Activated CD8-positive, alpha-beta T cell treated with anti-CD3 and anti-CD28 coated beads, Interleukin-2, amount 10 ng/mL, durations not matched to agents 7 days and 5 days (primary cell): ENCODE measurements at regions not wholly inside any gene's neighbourhood (a gene's known extent, or its start where the extent isn't known, plus 50 kb on each side); places are given as distances from the start of the nearest gene placed in this dataset.

Source experiments
- ATAC-seq: fragments of 150-1000 bp; cut with Tn5 transposase; one replicate; pipeline ENCODE4 v1.10.0; 2021; ENCODE audit warnings: moderate library complexity
- CTCF ChIA-PET: fragments of 350-600 bp; sonication (Branson Sonifier 250); formaldehyde crosslinking; loops from one replicate; lab custom pipeline; 2021; ENCODE audit warnings: antibody characterized with exemption; lab: Charles Lee
- POLR2A ChIA-PET: fragments of 350-600 bp; sonication (Branson Sonifier 250); formaldehyde crosslinking; loops from one replicate; lab custom pipeline; 2021; ENCODE audit warnings: antibody characterized with exemption; lab: Charles Lee
- DNase-seq: peaks from one replicate; pipeline ENCODE4 v3.0.0-alpha.2; 2020
- H3K27ac Mint-ChIP-seq: one replicate; pipeline ENCODE4 v1.8.0; 2021; ENCODE audit warnings: mild to moderate bottlenecking, mixed read lengths
- H3K27me3 Mint-ChIP-seq: one replicate; pipeline ENCODE4 v1.8.0; 2021; ENCODE audit warnings: low read depth, mixed read lengths
- H3K36me3 Mint-ChIP-seq: one replicate; pipeline ENCODE4 v1.8.0; 2021; ENCODE audit warnings: low read depth, mixed read lengths
- H3K4me1 Mint-ChIP-seq: one replicate; pipeline ENCODE4 v1.8.0; 2021; ENCODE audit warnings: low read depth, mixed read lengths
- H3K4me3 Mint-ChIP-seq: one replicate; pipeline ENCODE4 v1.8.0; 2021; ENCODE audit warnings: mild to moderate bottlenecking, mixed read lengths
- H3K9me3 Mint-ChIP-seq: one replicate; pipeline ENCODE4 v1.8.0; 2022; ENCODE audit warnings: mixed read lengths; ENCODE audit not compliant: insufficient read depth

DNA sequence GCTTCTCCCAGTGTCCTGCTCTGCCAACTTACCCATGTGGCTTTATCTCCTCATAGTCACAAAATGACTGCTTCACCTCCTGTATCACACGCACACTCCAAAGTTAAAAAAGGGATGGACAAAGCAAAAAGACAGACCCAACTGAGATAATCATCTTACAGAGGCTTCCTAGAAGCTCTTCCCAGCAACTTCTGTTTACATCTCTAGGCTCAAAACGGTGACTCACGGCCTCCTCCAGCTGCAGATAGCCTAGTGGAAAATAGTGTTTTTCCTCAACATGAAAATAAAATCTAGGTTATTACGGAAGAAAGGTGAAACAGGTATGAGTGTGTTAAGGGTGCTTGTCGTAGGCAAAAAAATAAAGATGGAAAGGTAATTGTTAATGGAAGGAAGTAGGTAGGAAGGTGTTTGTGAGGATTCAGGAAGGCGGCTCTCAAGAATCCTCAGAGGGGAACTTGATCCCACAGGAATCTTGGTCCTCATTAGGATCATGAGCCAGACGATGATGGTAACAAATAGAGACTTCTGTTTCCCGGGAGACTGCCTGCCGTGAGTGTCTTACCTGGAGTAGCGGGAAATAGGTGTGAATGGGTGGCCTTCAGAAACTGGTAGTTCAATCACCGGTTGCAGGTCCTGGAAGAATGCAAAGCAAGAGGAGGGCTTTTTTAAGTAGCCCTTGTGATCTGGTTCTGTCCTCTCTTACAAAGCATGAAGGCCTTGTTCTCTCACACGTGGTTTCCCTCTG, 487.5 kb upstream of the TMEM132C start:
- no peaks in the 10 kb centered on the region for H3K27me3 Mint-ChIP-seq
- H3K36me3 Mint-ChIP-seq: no peaks in the 10 kb centered on the region
- H3K4me1 Mint-ChIP-seq: no peaks in the 10 kb centered on the region
- no peak overlapping the region for H3K27ac Mint-ChIP-seq
- no peaks in the 10 kb centered on the region for H3K9me3 Mint-ChIP-seq
- POLR2A ChIA-PET: no interaction called here
- DNase-seq: no peak
- ATAC-seq: no peak
- no peak overlapping the region for H3K4me3 Mint-ChIP-seq
- CTCF ChIA-PET: no interaction called here

DNA sequence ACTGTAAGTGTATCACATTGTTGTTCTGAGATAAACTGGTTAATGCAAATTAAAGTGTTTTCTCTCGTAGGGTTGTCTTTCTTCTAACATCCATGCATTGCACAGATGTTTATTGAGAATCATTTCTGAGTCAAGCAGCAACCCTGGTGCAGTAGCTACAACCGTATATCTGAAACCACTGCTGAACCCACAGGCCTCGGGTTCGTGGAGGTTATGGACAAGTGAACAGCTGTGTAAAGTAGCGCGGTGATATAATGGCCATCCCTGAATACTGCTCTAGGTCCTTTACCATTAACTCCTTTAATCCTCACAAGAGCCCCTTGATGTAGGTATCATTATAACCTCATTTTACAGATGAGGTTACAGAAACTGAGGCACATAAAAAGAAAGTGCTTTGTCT, 486.1 kb upstream of the TMEM132C start:
- H3K4me1 Mint-ChIP-seq: no peaks in the 10 kb centered on the region
- H3K36me3 Mint-ChIP-seq: no peaks in the 10 kb centered on the region
- no peak overlapping the region for H3K27ac Mint-ChIP-seq
- DNase-seq: no peak
- ChIA-PET POLR2A (no interaction called here), CTCF (no interaction called here)
- ATAC-seq: no peak
- no peaks in the 10 kb centered on the region for H3K9me3 Mint-ChIP-seq
- no peaks in the 10 kb centered on the region for H3K27me3 Mint-ChIP-seq
- H3K4me3 Mint-ChIP-seq: no peak overlapping the region

DNA sequence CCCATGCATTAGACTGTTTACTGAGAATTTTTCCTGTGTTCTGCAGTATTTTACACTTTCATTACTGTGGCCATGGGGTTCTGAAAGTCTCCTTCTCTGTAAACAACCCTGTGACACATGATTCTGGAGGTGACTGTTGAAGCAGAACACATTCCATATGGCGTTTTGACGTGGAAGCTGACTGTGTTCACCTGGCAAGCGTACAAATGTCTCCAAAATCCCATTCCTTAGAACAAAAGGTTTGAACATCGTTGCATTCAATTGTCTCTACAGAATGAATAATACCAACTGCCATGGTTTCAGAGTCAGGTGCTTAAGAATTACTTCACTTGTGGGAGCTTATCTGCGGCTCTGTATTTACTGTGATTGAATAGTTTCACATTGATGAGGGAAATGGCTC, 485.6 kb upstream of the TMEM132C start:
- POLR2A ChIA-PET: no interaction called here

DNA sequence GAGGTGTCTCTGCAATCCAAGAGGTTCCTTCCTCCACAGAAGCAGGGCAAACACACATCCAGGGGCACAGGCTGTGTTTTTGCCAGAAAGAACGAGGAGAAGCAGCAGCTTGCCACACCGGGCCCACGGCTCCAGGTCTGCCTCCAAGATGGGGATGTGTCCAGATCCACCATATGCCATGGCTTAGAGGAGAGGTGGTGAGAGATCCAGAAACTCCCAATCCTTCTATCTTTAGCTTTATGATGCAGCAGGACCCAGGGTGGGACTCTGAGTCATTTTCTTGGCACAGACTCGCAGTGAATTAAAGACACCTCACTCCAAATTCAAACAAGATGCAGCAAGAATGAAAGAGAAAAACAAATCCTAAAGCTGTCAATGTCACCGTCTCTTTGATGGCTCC, 481.4 kb upstream of the TMEM132C start:
- DNase-seq (no peak), ATAC-seq (no peak)
- no peaks in the 10 kb centered on the region for H3K9me3 Mint-ChIP-seq
- POLR2A ChIA-PET: no interaction called here
- H3K36me3 Mint-ChIP-seq: no peaks in the 10 kb centered on the region
- no peak overlapping the region for H3K27ac Mint-ChIP-seq
- no peak overlapping the region for H3K4me3 Mint-ChIP-seq
- H3K4me1 Mint-ChIP-seq: no peaks in the 10 kb centered on the region
- CTCF ChIA-PET: no interaction called here
- no peaks in the 10 kb centered on the region for H3K27me3 Mint-ChIP-seq

More for the DNA sequence above, 485.6 kb upstream of the TMEM132C start:
- Mint-ChIP-seq H3K36me3 (no peaks in the 10 kb centered on the region), H3K9me3 (no peaks in the 10 kb centered on the region), H3K4me1 (no peaks in the 10 kb centered on the region), H3K27me3 (no peaks in the 10 kb centered on the region), H3K4me3 (no peak overlapping the region), H3K27ac (no peak overlapping the region)
- ATAC-seq: no peak
- CTCF ChIA-PET: no interaction called here
- no peak for DNase-seq

DNA sequence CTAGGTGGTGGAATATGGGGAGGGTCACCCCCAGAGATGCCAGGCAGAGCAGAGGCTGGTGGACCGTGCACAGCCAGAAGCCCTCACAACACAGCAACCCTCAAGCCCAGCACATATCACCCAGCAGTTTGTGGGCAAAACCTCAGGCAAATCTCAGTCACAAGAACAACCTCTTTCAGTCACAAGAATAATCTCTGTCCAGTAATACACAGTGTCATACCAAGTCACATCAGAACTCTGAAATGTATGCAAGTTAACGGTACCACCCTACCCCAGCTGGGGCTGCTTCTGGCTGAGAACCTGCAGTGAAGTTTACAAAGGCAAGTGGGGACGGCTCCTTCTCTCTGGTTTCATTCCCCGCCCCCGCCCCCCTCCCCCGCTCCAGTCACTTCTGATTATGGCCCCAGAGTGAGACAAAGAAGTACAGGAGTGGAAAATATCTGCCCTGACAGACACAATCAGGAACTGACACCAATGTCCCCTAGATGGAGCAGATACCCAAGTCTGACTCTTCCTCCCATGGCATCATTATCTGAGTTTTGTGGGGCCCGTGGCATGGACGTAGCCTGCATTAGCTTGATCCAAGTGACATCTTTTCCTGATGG, 480.9 kb upstream of the TMEM132C start:
- no peak overlapping the region for H3K4me3 Mint-ChIP-seq
- CTCF ChIA-PET: no interaction called here
- ATAC-seq (no peak), DNase-seq (no peak)
- H3K4me1 Mint-ChIP-seq: no peaks in the 10 kb centered on the region
- H3K27me3 Mint-ChIP-seq: no peaks in the 10 kb centered on the region
- H3K9me3 Mint-ChIP-seq: peaks cover 3% of the 10 kb centered on the region
- H3K36me3 Mint-ChIP-seq: no peaks in the 10 kb centered on the region
- no peak overlapping the region for H3K27ac Mint-ChIP-seq
- POLR2A ChIA-PET: no interaction called here

DNA sequence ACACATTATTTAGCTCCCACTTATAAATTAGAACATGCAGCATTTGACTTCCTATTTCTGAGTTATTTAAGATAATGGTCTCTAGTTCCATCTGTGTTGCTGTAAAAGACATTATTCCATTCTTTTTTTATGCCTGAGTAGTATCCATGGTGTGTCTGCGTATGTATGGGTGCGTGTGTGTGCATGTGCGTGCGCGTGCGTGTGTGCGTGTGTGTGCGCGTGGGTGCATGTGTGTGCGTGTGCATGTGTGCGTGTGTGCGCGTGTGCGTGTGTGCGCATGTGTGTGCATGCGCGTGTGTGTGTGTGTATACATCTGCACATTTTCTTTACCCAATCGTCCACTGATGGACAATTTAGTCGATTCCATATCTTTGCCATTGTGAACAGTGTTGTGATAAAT, 479.4 kb upstream of the TMEM132C start:
- Mint-ChIP-seq H3K36me3 (no peaks in the 10 kb centered on the region), H3K4me1 (no peaks in the 10 kb centered on the region), H3K27me3 (no peaks in the 10 kb centered on the region), H3K4me3 (no peak overlapping the region), H3K9me3 (peaks cover 3% of the 10 kb centered on the region), H3K27ac (no peak overlapping the region)
- ATAC-seq (no peak), DNase-seq (no peak)
- CTCF ChIA-PET: no interaction called here
- POLR2A ChIA-PET: interaction anchor here (0.6 kb wide), 1 partner anchor 313 kb away, joined by 3 read pairs; no protein-coding TSS in a partner anchor

DNA sequence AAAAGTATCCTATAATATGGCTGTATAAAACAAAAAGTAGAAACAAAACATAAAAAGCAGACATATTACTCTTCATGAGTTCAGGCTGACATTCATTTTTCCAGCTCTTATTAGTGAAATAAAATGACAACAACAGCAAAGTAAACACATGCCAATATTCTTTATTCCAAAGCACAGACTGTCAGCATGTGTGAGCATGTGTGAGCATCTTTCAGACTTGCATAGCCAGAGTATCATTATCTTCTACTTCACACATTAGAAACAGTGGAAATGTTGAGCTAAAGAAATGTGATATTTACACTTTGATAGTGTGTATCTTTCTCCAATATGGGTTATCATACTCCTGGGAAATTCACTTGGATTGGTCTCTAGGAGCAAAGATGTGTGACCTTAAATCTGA, 476.6 kb upstream of the TMEM132C start:
- Mint-ChIP-seq H3K9me3 (peaks cover 3% of the 10 kb centered on the region), H3K27ac (no peak overlapping the region), H3K36me3 (no peaks in the 10 kb centered on the region), H3K27me3 (no peaks in the 10 kb centered on the region), H3K4me3 (no peak overlapping the region), H3K4me1 (no peaks in the 10 kb centered on the region)
- ChIA-PET POLR2A (no interaction called here), CTCF (no interaction called here)
- DNase-seq (no peak), ATAC-seq (no peak)

DNA sequence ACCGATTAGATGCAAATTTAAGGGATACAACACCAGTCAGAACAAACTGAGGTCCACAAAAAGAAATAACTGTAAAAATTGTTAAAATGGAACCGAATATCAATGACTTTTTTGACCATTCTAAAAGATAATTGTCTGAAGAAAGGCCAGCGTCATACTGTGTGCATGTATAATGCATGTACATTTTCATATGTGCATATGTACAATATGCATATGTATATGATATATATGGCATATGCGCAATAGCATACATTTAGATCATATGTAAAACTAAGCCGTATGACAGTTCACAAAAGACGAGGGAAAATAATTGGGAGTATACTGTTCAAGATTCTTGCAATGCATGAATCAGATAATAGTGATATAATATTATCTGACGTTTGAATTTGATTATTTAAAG, 475.8 kb upstream of the TMEM132C start:
- no peaks in the 10 kb centered on the region for H3K36me3 Mint-ChIP-seq
- no peaks in the 10 kb centered on the region for H3K4me1 Mint-ChIP-seq
- CTCF ChIA-PET: no interaction called here
- no peak for ATAC-seq
- H3K27me3 Mint-ChIP-seq: no peaks in the 10 kb centered on the region
- H3K4me3 Mint-ChIP-seq: no peak overlapping the region
- DNase-seq: no peak
- H3K9me3 Mint-ChIP-seq: peaks cover 3% of the 10 kb centered on the region
- no peak overlapping the region for H3K27ac Mint-ChIP-seq
- POLR2A ChIA-PET: no interaction called here

DNA sequence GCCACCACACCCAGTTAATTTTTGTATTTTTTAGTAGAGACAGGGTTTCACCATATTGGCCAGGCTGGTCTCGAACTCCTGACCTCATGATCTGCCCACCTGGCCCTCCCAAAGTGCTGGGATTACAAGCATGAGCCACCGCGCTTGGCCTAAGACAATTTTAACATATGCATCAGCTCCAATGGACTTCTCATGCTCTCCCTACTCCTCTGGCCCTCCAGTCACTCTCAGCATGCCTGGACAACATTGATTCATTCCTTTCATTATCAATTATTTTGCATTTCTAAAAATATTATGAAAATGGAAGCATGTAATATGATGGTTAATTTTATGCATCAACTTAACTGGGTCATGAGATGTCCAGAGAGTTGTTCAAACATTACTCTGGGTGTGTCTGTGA, 469.1 kb upstream of the TMEM132C start:
- peaks cover 5% of the 10 kb centered on the region for H3K9me3 Mint-ChIP-seq
- DNase-seq (no peak), ATAC-seq (no peak)
- no peaks in the 10 kb centered on the region for H3K4me1 Mint-ChIP-seq
- H3K27me3 Mint-ChIP-seq: no peaks in the 10 kb centered on the region
- CTCF ChIA-PET: no interaction called here
- H3K36me3 Mint-ChIP-seq: no peaks in the 10 kb centered on the region
- POLR2A ChIA-PET: no interaction called here
- no peak overlapping the region for H3K4me3 Mint-ChIP-seq
- H3K27ac Mint-ChIP-seq: no peak overlapping the region

DNA sequence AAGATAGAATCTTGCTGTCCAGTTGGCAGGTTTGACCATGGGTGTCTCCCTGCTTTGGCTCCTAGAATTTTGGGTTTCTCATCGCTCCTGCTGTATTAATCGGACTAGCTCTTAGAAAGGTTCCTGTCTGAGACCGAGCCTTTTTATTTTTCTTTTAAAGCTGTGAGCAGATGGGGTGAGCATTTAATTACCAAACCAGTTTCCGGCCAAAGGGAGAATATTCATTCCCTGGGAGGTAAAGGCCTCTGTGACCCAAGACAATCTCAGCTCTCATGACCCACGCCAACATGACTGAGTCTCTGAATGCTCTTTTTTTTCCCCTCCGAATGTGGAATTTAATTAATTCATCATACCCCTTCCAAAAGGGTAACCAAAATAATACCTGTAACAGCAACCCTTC, 464.7 kb upstream of the TMEM132C start:
- no peak overlapping the region for H3K4me3 Mint-ChIP-seq
- no peaks in the 10 kb centered on the region for H3K36me3 Mint-ChIP-seq
- DNase-seq (no peak), ATAC-seq (no peak)
- no peaks in the 10 kb centered on the region for H3K27me3 Mint-ChIP-seq
- no peaks in the 10 kb centered on the region for H3K4me1 Mint-ChIP-seq
- ChIA-PET CTCF (no interaction called here), POLR2A (no interaction called here)
- H3K9me3 Mint-ChIP-seq: peaks cover 5% of the 10 kb centered on the region
- no peak overlapping the region for H3K27ac Mint-ChIP-seq

DNA sequence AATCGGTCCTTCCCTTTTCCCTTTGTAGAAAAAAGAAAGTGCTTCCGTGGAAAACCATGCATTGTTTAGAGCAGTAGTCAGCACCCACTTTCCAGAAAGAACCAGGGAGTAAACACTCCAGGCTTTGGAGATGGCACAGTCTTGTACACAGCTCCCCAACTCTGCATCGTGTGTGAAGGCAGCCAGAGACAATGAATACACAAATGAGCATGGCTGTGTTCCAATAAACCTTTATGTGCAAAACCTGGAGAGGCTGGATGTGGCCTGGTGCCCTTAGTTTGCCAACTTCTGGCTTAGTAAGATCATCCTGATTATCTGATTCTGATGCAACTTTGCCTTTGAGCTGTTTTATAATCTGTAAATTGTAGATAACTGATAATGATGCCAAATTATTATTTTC, 463.4 kb upstream of the TMEM132C start:
- ATAC-seq (no peak), DNase-seq (no peak)
- CTCF ChIA-PET: no interaction called here
- Mint-ChIP-seq H3K9me3 (peaks cover 2% of the 10 kb centered on the region), H3K36me3 (no peaks in the 10 kb centered on the region), H3K27me3 (no peaks in the 10 kb centered on the region), H3K27ac (no peak overlapping the region), H3K4me1 (no peaks in the 10 kb centered on the region), H3K4me3 (no peak overlapping the region)
- POLR2A ChIA-PET: no interaction called here

DNA sequence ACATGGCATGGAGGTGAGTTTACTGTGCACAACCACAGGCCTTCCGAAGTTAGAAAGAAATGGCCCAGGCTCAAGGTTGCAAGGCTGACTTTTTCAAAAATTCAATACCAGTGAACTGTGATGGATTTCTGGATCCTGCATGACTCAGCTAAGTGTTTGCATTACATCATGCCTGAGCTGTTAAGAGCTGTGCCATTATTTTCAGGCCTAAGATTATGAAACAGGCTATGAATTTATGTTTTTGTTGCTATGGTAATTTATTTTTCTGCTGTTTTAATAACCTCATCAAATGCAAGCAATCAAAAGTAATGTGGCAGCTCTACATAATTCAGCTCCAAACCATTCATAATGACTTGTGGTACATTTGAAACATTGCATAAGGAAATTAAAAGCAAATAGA, 457.7 kb upstream of the TMEM132C start:
- POLR2A ChIA-PET: no interaction called here
- H3K4me3 Mint-ChIP-seq: no peak overlapping the region
- ATAC-seq (no peak), DNase-seq (no peak)
- H3K4me1 Mint-ChIP-seq: no peaks in the 10 kb centered on the region
- CTCF ChIA-PET: no interaction called here
- no peaks in the 10 kb centered on the region for H3K36me3 Mint-ChIP-seq
- peaks cover 11% of the 10 kb centered on the region for H3K9me3 Mint-ChIP-seq
- no peaks in the 10 kb centered on the region for H3K27me3 Mint-ChIP-seq
- no peak overlapping the region for H3K27ac Mint-ChIP-seq

DNA sequence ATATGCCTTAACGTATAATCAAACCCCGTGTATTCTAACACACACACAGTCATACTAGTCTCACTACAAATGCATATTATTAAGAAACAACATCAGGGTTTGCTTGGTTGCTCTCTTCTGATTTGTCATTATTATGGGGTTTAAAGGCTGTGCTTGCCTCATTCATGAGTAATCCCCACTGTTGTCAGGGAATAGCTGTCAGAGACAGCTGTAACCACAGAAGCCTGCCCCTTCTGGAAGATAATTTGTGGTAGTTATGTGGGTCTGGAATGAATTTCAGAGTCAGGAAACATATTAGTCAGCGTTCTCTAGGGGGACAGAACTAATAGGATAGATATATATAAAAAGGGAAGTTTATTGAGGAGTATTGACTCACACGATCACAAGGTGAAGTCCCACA, 456.9 kb upstream of the TMEM132C start:
- no peak for ATAC-seq
- Mint-ChIP-seq H3K27me3 (no peaks in the 10 kb centered on the region), H3K27ac (no peak overlapping the region), H3K4me1 (no peaks in the 10 kb centered on the region), H3K36me3 (no peaks in the 10 kb centered on the region), H3K9me3 (peaks cover 11% of the 10 kb centered on the region), H3K4me3 (no peak overlapping the region)
- POLR2A ChIA-PET: no interaction called here
- DNase-seq: no peak
- CTCF ChIA-PET: no interaction called here
